HEK293T (cell line): ENCODE measurements at regions not wholly inside any gene's neighbourhood (a gene's known extent, or its start where the extent isn't known, plus 50 kb on each side); places are given as distances from the start of the nearest gene placed in this dataset.

Experiments used
- ELF4 ChIP-seq: fragments of 450-650 bp; IDR thresholded peaks from 2 replicates; pipeline ENCODE4 v1.6.1; 2017; ENCODE audit warnings: antibody characterized with exemption
- FOXA1 ChIP-seq: fragments of 450-650 bp; IDR thresholded peaks from 2 replicates; pipeline ENCODE4 v1.6.1; 2016; ENCODE audit warnings: mild to moderate bottlenecking
- FOXK2 ChIP-seq: fragments of 450-650 bp; IDR thresholded peaks from 2 replicates; pipeline ENCODE4 v1.6.1; 2016; ENCODE audit warnings: mild to moderate bottlenecking
- FOXM1 ChIP-seq: fragments of 450-650 bp; IDR thresholded peaks from 2 replicates; pipeline ENCODE4 v1.6.1; 2017; ENCODE audit warnings: mild to moderate bottlenecking, borderline replicate concordance

- no peak for TF ChIP-seq FOXA1
- TF ChIP-seq FOXM1: no peak
- no peak for TF ChIP-seq FOXK2
- no peak for TF ChIP-seq ELF4
These were observed 654.5 kb downstream of the TOX3 start for GRCh38 chr16:51892293-51893007.
